GM21367 (cell line): ENCODE measurements at regions not wholly inside any gene's neighbourhood (a gene's known extent, or its start where the extent isn't known, plus 50 kb on each side); places are given as distances from the start of the nearest gene placed in this dataset.

Experiments
- ATAC-seq: cut with Tn5 transposase; IDR thresholded peaks from one replicate; pipeline ENCODE4 v1.9.1; 2021; ENCODE audit not compliant: unreplicated experiment

DNA sequence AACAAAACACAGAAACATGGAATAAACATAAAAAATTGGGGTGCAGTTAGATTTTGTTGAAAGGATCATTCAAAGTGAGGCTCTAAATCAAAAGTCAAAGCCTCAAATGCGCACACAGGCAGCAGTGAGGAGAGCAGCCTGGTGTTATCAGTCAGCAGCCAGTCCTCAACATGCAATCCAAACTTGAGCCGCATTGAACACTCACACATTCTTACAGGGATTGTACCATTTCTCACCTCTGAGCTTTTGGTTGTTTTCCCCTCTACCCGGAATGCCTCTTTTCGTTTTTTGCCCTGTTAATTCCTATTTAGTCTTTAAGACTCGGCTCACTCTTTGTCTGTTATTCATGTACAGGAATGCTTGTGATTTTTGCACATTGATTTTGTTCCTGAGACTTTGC, 81.1 kb upstream of the PUM3 start:
- ATAC-seq: no peak

DNA sequence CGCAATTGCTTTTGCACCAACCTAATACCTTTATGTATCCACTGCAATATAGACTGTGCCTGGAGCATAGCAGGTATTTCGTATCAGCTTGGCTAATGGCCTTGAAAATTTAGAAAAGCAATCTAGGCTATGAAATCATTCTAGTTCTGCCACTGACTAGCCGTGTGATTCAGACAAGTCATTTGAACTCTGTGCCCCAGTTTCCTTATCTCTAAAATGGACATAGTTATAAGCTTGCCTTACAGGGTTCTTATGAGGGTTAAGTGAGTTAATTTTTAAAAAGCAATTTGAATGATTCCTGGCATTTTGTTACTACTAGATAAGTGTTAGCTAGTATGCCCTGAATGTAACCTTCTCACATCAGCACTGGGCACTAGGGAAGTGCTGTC, 80.5 kb upstream of the PUM3 start:
- ATAC-seq: no peak

DNA sequence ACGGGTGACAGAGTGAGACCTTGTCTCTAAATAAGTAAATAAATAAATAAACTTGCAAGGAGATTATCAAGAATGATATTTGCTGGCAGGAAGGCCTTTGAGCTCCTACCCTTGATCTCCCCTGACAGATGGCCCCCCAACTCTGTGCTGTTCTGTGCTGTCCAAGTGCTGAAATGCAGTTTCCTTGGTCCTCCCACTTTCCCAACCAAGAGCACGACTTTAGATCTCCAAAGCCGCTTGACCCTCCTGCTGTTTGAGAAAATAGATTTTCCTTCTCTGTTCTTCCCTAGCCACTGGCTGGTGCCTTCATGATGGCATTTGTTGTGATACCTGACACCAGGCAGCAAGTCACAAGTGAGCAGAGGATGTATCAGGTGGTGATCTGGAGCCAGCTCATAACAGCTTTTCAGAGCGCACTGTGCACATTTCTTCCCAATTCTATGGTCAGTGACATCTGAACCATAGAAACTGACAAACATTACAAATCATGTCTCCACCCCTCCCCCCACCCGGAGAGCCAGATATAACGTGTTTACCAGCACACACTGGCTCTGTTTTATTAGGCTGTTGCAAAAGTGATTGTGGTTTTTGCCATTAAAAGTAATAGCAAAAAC, 80.0 kb upstream of the PUM3 start:
- ATAC-seq: no peak

DNA sequence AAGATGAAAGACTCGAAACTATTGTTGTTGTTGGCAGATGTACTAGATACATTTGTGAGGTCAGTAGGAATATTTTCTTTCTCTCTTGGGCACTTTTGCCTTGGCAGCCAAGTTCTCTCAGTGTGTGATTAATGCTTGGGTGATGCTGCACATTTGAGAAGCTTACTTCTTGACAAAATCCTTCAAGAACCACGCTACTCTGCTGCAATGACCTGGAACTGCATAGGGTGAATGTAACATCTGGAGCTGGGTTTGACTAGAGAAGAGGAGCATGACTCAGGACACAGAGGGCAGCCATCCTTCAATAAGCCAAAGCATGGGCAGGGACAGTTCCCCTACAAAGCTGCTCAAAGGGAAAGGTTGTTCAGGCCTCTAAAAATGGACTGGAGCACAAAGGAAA, 75.5 kb upstream of the PUM3 start:
- ATAC-seq: no peak

DNA sequence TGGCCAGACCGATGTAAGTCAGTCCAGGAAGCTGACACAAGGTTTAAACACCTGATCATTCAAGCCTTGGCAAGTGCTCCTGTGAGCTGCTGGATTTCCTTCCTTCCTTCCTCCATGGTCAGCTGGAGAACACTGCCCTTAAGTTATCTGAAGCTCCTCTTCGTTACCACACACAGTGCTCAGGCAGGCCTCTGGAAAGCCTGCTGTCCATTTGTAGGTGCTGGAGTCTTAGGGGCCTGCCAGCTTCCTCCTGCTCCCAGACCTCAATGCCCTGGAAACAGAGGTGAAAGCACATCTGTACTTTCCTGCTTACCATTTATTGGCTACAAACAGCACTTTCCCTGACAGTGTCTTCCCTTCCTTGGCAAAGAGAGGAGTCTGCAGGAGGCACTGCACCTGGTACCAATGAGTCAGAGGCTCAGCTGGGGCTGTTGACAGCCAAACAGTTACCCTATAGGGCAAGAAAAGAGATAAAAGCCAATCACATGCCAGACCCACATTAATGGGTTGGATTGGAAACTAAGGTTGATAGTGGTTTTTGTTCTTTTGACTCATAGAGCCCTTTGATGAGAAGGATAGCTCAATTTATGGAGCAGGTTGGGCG, 72.6 kb upstream of the PUM3 start:
- ATAC-seq: no peak

DNA sequence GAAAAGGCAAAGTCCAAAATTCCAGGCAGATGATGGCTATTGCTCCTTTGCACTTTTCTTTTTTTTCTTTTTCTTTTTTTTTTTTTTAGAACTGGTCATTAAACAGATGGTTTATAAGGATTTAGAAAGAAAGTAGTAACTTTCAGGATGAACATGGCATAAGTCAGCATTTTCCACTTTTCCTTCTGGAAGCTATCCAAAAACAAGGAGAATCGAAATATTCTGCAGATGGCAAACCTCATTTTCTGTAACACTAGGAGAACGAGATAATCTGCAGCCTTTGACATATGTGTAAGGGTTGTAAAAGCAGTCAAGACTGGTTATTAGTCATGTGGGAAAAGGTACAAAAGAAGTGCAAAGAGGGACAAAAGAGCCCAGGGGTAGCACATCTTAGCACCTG, 69.1 kb upstream of the PUM3 start:
- ATAC-seq: no peak

DNA sequence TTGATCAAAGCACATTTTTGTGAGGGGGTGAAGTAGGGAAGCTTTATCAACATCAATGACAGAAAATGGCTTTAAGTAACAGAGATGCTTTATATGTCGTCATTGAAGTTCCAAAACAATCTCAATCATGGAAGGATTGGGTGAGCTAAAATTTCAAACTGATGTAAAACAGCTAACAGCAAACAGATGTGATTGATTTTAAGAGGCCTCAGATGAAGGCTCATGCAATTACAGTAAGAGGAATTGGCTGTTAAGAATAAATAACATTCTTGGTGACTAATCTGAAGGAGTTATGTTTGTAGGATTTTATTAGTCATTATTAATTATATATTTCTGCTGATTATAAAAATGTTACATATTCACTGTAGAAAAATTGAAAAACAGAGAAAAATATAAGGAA, 63.5 kb upstream of the PUM3 start:
- no peak for ATAC-seq

DNA sequence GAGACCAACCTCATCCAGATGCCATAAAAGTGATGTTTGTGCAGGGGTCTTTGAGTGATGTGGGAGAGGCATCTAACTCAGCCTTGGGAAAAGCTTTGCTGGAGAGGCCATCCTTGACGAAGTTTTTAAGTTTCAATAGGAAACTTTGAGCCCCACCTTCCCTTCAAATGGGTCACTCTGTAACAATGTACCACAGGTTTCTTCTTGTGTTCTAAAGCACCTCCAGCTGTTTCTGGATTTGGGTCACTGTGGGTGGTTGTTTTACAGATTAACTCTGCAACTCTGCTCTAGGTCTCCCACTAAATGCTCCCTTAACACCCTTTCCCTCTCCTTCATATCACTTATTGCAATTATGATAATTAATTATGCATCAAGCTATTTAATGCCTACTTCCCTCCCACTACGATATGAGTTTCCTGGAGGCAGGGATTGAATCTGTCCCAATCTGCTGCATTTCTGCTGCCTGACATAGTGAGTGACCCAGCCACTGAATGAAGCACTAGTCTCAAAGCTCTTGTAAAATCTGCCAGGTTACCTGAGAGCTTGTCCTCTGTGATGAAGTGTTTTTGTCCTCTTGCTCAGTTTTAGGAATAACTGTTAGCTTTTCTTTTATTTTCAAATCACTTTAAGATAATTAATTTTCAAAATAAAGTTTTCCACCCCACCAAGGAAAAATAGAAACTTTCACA, 60.5 kb upstream of the PUM3 start:
- ATAC-seq: no peak
